SKM-1 treated with dmso at 0.1 percent for 144 hours (cell line): ENCODE measurements at regions not wholly inside any gene's neighbourhood (a gene's known extent, or its start where the extent isn't known, plus 50 kb on each side); places are given as distances from the start of the nearest gene placed in this dataset.
"Not testable (repeated sequence)": the region's sequence is repeated elsewhere in the genome, so short reads cannot be mapped to it uniquely, and the experiment has no call there.

Experiments used
- DNase-seq: peaks from one replicate; lab custom pipeline; 2025; ENCODE audit not compliant: unreplicated experiment; lab: John Stamatoyannopoulos, UW

DNA sequence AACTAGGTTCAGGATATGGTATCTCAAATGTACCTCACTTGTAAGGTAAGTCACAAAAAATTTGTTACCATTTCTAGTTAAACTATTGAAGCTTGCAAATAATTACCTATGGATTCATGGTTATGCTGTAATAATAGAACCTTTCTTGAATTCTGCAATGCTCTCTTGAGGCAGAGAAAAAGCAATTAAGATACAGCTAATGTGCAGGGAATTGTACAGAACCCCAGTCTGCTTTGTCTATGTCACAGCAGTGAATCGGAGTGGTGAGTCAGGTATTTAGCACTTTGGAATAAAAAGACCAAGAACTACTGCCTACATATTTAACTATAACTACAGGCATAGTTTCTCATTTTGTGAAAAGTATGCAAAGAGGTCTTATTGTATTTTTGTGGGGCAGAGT lies 228.7 kb upstream of the GOT2 start:
- no peak for DNase-seq

DNA sequence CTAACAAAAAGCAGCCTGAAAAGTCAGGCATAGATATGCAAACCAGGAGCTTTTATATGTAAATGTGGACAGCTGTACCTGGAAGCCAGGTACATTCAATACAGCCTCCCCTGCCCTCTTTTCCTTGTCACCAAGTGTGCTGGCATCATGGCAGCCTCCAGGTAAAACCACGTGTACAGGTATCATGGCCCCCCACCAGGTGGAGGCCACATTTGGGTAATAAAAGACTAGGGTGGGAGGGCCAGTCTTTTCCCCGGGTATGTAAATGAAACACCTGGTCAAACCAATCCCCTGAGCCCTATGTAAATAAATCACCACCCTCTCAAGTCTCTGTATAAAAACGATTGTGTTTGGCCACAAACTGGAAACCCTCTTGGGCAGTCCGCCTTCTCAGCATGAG lies 226.4 kb upstream of the GOT2 start:
- no peak for DNase-seq

DNA sequence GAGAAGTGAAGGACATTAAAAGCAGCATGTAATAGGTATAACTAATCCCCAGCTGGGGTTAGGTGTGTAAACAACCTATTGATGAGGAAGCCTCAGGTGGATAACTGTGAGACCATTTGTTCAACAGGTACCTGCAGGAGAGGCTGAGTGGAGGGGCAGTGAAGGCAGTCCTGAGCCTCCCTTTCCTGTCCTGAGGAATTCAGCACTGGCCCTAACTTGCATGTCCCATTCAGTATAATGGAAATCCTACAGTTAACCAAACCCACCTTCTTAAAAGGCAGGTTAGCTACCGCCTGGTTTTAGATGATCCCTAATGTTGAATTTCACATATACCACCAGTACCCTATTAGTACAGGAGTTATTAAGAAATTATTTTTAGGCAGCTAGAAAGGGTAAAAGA lies 225.9 kb upstream of the GOT2 start:
- DNase-seq, result no peak

DNA sequence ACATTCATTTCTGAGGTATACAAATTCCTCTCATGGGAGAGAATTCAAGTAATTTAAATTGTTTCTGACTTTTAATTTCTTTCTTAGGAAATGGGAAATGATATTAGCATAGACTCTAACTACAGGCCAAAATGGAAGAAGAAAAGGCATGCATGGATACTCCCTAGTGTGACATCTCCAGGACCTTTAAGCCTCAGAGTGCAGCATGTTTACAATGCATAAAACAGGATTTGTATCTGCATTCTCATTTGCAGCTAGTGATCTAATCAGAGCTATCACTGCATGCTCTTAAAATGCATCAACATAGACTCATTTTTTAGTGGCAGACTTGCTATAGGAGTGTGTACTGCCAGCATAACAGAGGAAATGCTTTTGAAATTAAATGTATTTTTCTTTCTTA lies 224.6 kb upstream of the GOT2 start:
- no peak for DNase-seq

DNA sequence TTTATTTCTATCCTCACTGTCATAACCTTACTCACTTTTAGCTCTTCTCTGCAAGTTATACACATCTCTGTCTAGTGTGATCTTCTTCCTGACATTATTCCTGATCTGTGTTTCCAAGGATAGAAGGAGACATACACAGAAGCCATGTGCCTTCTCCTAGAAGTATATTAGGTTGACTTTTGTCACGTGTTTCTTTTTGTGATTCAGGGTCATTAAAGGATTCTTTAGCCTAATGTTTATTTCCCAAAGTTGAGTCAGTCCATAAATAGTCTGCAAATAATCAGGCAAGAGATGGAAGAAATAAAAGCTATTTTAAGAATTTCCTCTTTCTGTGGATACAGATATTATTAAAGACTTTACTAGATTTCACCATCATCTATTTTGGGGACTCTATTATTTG lies 214.1 kb upstream of the GOT2 start:
- DNase-seq, result no peak

DNA sequence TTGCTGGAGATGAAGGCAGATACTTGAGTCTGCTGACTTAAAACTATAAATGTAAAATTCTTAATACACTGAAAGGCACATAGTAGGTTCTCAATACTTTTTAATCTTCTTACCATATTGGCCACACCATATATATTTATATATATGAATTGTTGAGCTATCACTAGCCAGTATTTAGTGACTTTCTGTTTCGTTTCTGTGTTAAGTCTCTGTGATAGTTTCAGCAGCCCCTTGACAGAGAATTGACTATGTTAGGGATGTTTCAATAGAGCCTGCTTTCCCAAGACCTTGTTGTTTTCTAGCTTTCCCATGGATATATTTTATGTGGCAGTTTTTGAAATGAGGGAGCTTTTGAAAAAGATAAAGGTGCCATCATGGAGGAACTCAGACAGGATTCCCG lies 206.5 kb upstream of the GOT2 start:
- DNase-seq, result no peak

DNA sequence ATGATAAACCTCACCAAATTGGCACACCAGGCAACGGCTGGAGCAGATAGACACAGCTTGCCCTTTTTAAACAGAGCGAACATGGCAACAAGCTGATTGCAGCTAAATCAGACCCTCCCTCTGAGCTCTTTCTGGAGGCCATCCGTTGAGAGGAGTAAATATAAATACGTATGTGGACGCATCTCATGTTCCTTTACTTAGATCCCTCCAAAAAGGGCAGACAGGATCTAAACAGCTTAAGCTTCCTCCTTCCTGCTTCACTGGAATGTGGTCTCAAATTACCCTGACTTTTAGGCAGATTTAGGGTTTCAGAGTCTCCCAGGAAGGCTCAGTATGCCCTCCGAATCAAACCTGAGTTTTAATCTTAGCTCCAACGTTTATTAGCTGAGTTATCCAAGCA lies 204.7 kb upstream of the GOT2 start:
- no peak for DNase-seq

DNA sequence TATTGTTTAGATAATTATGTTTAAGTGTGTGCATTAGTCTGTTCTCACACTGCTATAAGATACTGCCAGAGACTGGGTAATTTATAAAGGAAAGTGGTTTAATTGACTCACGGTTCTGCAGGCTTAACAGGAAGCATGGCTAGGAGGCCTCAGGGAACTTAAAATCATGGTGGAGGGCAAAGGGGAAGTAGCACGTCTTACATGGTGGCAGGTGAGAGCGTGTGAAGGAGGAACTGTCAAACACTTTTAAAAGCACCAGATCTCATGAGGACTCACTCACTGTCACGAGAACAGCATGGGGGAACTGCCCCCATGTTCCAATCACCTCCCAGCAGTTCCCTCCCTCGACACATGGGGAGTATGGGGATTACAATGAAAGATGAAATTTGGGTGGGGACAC lies 203.5 kb upstream of the GOT2 start:
- peak; percentile 32 for DNase-seq

DNA sequence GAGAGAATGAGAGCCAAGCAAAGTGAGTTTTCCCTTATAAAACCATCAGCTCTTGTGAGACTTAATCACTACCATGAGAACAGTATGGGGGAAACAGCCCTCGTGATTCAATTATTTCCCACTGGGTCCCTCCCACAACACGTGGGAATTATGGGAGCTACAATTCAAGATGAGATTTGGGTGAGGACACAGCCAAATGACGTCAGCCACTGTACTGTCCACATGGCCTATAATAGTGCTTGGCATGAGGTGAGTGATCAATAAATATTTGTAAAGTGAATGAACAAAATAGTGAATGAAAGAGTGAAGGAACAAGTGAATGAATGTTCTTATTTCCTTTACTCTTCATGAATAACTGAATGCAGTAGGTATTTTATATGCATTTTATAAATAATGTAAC lies 199.1 kb upstream of the GOT2 start:
- no peak for DNase-seq

DNA sequence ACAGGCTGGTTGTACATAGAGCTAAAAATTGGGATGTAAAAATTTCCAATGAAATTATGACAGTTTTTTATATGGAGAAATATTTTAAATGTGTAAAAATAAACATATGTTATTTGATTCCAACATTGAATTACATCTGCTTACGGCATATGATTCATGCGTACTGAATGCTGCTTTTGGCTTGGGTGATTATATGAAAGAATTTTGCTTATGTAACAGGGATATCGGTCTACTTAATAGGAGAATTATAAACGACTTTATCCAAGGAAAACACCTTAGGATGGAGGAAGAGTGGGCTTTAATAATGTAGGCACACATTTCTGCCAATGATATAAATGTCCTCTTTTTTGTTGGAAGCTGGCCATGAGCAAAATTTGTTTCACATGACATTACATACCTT lies 197.3 kb upstream of the GOT2 start:
- DNase-seq, result no peak

DNA sequence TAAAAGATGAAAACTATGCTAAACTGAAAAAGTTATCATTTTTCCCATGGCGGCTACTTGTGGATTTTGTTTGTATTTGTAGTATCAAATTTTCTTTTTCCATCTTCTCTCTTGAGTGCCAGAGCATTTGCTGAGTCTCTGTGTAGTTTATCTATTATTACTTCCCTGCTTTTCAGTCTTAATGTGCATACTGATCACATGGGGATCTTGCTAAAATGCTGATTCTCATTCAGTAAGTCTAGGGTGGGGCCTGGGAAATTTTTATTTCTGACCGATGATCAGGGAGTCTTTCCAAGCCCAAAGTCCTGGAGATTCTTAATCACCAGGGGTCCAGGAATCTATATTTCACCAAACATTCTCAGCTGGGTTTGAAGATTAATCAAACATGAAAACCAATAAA lies 189.0 kb upstream of the GOT2 start:
- no peak for DNase-seq

DNA sequence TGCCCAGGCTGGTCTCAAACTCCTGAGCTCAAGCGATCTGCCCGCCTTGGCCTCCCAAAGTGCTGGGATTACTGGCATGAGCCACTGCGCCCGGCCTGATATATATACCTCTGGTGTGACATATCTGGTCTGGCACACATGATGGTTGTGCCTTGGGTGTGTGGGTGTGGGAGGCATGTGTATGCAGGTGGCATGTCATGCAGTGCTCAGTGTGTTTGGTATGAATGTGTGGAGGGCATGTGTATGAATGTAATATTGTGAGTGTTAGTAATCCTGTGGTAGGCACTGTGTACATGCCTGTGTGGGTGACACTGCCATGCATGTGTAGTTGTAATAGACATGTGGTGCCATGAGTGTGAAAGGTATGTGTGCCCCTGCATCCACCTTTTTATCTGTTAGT lies 179.3 kb upstream of the GOT2 start:
- DNase-seq, result no peak

DNA sequence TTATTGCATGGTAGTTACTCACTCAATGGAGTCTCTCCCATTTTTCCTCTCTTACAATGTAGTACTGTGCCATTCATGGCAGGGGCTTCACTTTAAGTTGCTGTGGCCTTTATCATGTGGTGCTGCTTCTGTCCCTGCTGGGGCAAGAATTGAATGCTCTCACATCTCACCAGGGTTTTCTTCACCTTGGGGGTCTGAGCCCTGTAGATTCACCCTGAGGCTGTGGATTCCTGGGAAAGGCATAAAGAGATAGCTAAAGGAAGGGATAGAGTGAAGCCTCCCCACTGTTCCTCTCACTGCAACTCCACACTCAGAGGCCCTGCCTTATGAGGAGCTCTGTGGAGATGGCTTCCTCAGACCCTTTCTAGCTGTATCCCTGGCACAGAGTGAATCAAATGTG lies 178.5 kb upstream of the GOT2 start:
- DNase-seq, result no peak

DNA sequence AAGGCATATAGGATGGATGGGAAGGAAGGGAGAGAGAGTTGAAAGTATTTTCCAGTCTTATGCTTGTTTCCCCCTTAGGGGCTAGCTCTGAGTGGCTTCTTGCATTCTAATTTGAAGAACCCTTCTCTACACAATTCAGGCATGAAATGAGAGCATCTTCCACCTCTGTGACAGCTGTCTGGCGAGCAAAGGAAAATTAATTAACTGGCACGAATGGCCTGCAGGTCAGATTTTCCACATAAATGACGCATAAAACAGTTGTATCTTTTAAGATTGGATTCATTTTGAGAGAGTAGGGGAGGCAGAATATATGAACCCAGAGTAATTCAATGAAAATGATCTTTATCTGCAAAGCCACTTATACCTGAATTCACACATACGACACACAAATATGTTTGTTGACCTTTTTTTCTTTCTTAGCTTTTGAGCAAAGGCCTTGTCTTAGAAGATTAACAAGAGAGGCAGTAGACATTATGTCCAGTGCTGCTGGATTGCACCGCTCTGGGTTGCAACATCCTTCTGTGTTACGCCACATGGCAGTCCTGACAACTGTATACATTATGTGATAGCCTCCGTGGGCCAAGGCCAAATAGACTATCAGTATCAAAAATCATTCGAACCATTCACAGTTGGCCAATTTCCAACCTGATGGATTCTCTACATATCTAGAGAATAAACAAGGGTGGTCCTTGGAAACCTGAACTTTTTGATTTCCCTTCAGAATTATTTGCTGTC lies 173.0 kb upstream of the GOT2 start:
- DNase-seq, result no peak

DNA sequence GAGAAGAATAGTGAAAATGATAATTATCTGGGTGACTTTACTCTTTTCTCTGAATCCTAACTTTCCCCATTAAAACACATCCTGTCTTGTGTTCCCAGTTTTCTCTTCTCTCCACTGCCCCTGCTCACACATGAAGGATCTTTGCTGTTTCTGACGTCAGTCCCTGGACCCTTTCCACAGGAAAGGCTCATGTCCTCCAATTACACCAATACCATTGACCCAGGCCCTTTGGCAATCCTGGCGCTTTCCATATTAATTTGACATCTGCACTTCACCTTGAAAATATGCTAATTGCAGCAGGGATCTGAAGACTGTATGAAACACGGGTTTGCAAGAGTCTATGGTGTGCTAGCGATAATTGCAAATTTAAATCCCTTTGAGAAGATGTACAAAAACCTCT lies 170.2 kb upstream of the GOT2 start:
- no peak for DNase-seq

DNA sequence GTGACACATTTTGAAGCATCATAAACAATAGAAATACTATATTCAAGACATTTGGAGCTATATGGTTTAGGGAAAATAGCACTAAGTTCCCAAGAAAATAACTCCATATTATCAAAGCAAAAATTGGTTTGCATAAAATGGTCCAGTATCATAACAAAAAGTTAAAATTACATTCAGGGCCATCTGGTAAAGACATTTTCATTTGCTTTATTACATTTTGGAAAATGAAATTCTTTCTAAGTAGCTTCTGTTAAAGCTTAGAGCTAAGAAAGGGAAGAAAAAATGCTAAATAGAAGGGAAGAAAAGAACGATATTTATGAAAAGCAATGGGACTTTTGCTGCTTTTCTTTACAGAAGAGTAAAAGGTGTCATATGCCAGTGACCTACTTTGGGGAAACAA lies 155.4 kb upstream of the GOT2 start:
- DNase-seq, result no peak

DNA sequence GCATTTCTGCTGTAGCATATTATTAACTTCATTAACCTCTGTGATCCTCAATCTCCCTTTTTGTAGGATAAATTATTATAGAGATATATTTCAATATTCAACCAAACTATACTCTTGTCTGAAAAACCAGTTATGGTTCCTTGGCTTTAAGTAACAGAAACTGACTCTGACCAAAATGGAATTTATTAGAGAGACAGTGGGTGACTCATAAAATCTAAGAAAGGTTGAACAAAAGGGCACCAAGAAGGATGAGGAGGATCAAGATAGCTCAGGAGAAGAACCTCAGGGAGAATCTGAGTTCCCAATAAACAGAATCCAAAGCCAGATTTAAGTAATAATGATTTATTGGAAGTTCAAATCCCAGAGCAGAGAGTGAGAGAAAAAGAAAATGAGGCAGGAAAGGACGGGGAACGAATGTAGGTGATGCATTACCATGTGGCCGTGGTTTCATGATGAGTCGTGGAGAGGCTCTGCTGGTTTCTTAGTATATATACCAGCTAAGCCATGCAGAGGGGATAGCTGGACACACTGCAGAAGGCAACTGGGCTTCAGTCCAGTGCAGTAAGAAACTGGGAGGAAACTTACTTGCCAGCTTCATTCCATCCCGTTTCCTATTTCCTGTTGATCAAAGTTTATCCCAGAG lies 151.5 kb upstream of the GOT2 start:
- no peak for DNase-seq

DNA sequence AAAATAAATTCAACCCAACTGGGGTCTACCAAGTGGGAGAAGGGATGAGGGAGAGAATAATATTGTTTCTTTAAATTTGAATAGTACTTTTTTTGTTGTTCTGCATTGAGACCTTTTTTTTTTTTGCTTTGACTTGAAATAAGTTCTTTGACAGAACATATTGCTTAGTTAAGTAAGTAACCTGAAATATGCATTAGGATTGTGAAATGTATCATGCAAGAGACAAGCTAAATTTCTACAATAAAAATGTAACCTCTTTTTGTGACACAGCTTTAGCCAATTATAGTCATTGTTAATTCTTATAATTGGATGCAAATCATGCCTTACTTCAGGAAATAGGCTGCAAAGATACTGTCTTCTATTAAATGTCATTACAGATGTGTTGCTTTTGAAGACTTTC lies 150.0 kb upstream of the GOT2 start:
- DNase-seq, result no peak

DNA sequence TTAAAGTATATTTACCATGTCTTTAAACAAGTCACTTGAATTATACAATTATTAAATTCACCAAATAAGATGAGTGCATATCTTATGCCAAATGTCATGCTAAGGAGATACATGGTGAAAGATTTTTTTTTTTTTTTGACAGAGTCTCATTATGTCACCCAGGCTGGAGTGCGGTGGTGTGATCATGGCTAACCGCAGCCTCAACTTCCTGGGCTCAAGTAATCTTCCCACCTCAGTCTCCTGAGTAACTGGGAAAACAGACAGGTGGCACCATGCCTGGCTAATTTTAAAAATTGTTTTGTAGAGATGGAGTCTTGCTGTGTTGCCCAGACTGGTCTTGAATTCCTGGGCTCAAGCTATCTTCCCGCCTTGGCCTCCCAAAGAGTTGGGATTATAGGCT lies 149.0 kb upstream of the GOT2 start:
- DNase-seq, result no peak

DNA sequence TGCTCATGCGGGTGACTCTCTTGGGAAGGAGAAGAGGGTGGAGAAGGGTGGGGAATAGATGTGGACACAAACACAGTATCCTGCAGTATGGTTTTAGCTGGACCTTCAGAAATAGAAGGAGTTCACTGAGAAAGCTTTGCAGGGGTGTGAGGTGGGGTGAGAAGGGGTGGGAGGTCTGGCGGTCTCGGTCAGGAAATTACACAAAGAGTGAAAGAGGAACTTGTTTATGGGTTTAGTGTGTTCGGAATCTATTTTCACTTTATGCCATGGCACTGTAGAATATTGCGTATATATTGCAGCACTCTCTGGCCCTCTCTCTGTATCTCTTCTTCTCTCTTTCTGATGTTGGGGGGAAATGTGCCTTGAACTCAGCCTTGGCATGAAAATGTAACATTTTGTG lies 148.2 kb upstream of the GOT2 start:
- peak; percentile 97 for DNase-seq

DNA sequence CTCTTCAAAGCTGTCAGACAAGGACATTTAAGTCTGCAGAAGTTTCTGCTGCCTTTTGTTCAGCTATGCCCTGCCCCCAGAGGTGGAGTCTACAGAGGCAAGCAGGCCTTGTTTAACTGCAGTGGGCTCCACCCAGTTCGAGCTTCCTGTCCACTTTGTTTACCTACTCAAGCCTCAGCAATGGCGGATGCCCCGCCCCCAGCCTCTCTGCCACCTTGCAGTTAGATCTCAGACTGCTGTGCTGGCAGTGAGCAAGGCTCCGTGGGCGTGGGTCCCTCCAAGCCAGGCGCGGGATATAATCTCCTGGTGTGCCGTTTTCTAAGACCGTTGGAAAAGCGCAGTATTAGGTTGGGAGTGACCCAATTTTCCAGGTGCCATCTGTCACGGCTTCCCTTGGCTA lies 144.5 kb upstream of the GOT2 start:
- DNase-seq, result not testable (repeated sequence)

DNA sequence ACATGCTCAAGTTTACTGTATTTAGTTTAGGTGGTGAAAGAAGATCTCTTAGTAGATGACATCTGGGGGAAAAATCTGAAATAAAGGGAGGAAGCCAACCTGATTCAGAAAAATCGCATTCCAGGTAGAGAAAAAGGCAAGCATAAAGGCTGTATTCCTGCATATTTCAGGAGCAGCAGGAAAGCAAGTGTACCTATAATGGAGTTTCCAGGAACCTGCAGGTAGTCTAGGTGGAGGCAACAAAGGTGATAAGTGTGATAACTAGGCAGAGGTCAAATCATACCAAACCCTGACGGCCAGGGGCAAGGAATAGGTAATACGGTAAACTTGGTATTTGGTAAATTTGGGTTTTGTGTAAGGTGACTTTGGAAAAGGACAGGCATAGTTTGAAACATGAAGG lies 132.8 kb upstream of the GOT2 start:
- DNase-seq, result no peak

DNA sequence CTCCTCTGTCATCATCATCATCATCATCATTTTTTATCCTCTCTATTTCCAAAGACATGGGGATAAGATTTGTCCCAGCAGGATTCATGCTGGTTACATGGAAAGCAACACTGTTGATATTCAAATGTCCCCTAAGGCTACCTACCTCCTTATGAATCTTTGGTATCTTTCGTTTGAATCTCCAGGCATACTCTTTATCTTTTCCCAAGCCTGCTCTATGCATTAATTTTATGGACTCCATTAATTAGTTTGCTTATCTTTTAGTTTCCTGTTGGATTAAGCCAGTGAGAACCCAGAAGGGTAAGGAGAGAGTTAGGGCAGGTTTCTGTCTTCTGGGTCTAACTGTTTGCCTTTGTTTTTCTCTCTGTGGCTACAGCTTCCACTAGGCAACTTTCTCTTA lies 129.6 kb upstream of the GOT2 start:
- no peak for DNase-seq
